DND-41 (cell line): ENCODE measurements at regions not wholly inside any gene's neighbourhood (a gene's known extent, or its start where the extent isn't known, plus 50 kb on each side); places are given as distances from the start of the nearest gene placed in this dataset.

Experiments used
- CTCF ChIP-seq: IDR thresholded peaks from 2 replicates; pipeline ENCODE4 v1.5.1; 2012; ENCODE audit warnings: borderline replicate concordance, low read length, moderate library complexity, mild to moderate bottlenecking; ENCODE audit not compliant: poor library complexity, severe bottlenecking; ENCODE audit errors: extremely low read depth
- EZH2 ChIP-seq: IDR thresholded peaks from 3 replicates; pipeline ENCODE4 v1.6.1; 2012; ENCODE audit warnings: borderline replicate concordance, low read depth, mild to moderate bottlenecking, moderate library complexity, low read length, inconsistent platforms; ENCODE audit not compliant: severe bottlenecking

- no peak for TF ChIP-seq CTCF
- TF ChIP-seq EZH2: no peak
Observed at GRCh38 chr14:31990926-31991572, 86.1 kb upstream of the ARHGAP5 start.
